Esophagus muscularis mucosa (tissue), 3 donors: ENCODE measurements at regions not wholly inside any gene's neighbourhood (a gene's known extent, or its start where the extent isn't known, plus 50 kb on each side); places are given as distances from the start of the nearest gene placed in this dataset.

Experiments used
- POLR2A ChIP-seq: fragments of 450-650 bp; IDR thresholded peaks from one replicate; pipeline ENCODE4 v1.6.1; 2017; ENCODE audit warnings: antibody characterized with exemption, moderate library complexity, mild to moderate bottlenecking, low read depth
- POLR2AphosphoS5 ChIP-seq, 2 donors: sonication (generic); formaldehyde crosslinking; IDR thresholded peaks; one replicate each; pipeline ENCODE4 v1.6.1; 2017; ENCODE audit warnings: antibody characterized with exemption in 2 of 2
- TF ChIP-seq, protein P1 (sequence below), 3 experiments: fragments of 200-600 bp in 2 of 3; fragments of 450-650 bp in 1 of 3; sonication (generic) in 2 of 3; IDR thresholded peaks; one replicate each; pipeline ENCODE4 v1.5.1; 2017 to 2019; ENCODE audit warnings: antibody characterized with exemption in 3 of 3, mild to moderate bottlenecking in 2 of 3, moderate library complexity in 1 of 3

DNA sequence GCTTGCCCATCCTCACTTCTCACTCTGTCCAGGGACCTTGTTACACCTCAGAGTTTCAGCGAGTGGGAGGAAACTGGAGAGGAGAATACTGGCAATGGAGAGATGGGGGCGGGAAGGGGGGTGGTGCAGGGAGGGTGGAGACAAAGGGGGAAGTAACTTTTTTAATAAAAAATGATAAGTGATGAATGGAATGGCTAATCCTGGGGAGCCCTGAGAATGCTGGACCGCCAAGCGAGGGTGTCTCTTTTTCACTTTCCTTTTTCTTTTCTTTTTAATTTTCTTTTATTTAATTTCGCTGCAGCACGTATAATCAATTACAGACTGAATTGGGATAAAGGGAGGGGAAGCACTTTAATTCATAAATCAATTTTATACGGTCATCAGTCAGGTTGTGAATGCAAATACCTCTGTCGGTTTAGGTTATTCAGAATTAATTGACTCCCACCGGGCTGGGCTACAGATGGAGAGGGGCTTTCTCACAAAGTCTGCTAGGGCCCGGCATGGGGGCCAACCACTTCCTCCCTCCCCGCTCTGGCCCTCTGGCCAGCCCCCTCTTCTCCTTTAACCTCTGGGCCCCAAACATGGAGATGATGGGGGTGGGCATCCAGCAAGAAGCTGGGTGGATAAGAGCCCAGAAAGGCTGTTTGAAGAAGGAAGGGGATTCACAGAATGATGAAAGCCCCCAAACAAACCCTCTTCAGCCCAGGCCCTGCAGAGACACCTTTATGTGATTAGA, 106.8 kb upstream of the BOC start:
- TF ChIP-seq POLR2A, result no peak
- TF ChIP-seq, protein P1, sequence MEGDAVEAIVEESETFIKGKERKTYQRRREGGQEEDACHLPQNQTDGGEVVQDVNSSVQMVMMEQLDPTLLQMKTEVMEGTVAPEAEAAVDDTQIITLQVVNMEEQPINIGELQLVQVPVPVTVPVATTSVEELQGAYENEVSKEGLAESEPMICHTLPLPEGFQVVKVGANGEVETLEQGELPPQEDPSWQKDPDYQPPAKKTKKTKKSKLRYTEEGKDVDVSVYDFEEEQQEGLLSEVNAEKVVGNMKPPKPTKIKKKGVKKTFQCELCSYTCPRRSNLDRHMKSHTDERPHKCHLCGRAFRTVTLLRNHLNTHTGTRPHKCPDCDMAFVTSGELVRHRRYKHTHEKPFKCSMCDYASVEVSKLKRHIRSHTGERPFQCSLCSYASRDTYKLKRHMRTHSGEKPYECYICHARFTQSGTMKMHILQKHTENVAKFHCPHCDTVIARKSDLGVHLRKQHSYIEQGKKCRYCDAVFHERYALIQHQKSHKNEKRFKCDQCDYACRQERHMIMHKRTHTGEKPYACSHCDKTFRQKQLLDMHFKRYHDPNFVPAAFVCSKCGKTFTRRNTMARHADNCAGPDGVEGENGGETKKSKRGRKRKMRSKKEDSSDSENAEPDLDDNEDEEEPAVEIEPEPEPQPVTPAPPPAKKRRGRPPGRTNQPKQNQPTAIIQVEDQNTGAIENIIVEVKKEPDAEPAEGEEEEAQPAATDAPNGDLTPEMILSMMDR (IDR thresholded peaks at IDR 0.05), result no peak
- no peak for TF ChIP-seq POLR2AphosphoS5 (IDR thresholded peaks at IDR 0.05)
